Progenitor cell of endocrine pancreas (in vitro differentiated cells): ENCODE measurements at regions not wholly inside any gene's neighbourhood (a gene's known extent, or its start where the extent isn't known, plus 50 kb on each side); places are given as distances from the start of the nearest gene placed in this dataset.

Experiments used
- DNase-seq: peaks from one replicate; pipeline ENCODE4 v3.0.0; 2021; ENCODE audit warnings: low spot score; ENCODE audit not compliant: unreplicated experiment
- H3K27ac Mint-ChIP-seq: 2 replicates; pipeline ENCODE4 v1.8.0; 2021; ENCODE audit warnings: mild to moderate bottlenecking, moderate library complexity, mixed read lengths
- H3K27me3 Mint-ChIP-seq: 2 replicates; pipeline ENCODE4 v1.8.0; 2021; ENCODE audit warnings: mixed read lengths
- H3K36me3 Mint-ChIP-seq: 2 replicates; pipeline ENCODE4 v1.8.0; 2022; ENCODE audit warnings: mixed read lengths; ENCODE audit not compliant: insufficient read depth
- H3K4me1 Mint-ChIP-seq: 2 replicates; pipeline ENCODE4 v1.8.0; 2021; ENCODE audit warnings: low read depth, mixed read lengths
- H3K4me3 Mint-ChIP-seq: 2 replicates; pipeline ENCODE4 v1.8.0; 2021; ENCODE audit warnings: low read depth, mild to moderate bottlenecking, moderate library complexity, mixed read lengths
- H3K9me3 Mint-ChIP-seq: 2 replicates; pipeline ENCODE4 v1.8.0; 2021; ENCODE audit warnings: low read depth, mixed read lengths
- CTCF ChIP-seq: fragments of 200-600 bp; sonication (generic); IDR thresholded peaks from one replicate; pipeline ENCODE4 v1.5.0; 2021; ENCODE audit warnings: antibody characterized with exemption, mild to moderate bottlenecking; ENCODE audit not compliant: unreplicated experiment

- Mint-ChIP-seq H3K27ac (peak overlapping the region; percentile 37), H3K36me3 (no peaks in the 10 kb centered on the region), H3K9me3 (peaks cover 12% of the 10 kb centered on the region), H3K4me1 (peaks cover 18% of the 10 kb centered on the region), H3K4me3 (no peak overlapping the region), H3K27me3 (peaks cover 8% of the 10 kb centered on the region)
- DNase-seq = no peak
- no peak for TF ChIP-seq CTCF
Observed at GRCh38 chr6:818196-818595, 125.3 kb upstream of the EXOC2 start.

GRCh38 chr6:816510-817084, 123.7 kb upstream of the EXOC2 start:
- peaks cover 7% of the 10 kb centered on the region for H3K9me3 Mint-ChIP-seq
- H3K4me3 Mint-ChIP-seq = no peak overlapping the region
- H3K27me3 Mint-ChIP-seq = peaks cover 5% of the 10 kb centered on the region
- H3K4me1 Mint-ChIP-seq = peaks cover 18% of the 10 kb centered on the region
- no peak for TF ChIP-seq CTCF
- no peak overlapping the region for H3K27ac Mint-ChIP-seq
- DNase-seq = no peak
- no peaks in the 10 kb centered on the region for H3K36me3 Mint-ChIP-seq

GRCh38 chr6:815348-815738, 122.4 kb upstream of the EXOC2 start:
- Mint-ChIP-seq H3K9me3 (peaks cover 7% of the 10 kb centered on the region), H3K4me3 (no peak overlapping the region), H3K36me3 (no peaks in the 10 kb centered on the region), H3K27me3 (no peaks in the 10 kb centered on the region), H3K4me1 (peaks cover 18% of the 10 kb centered on the region), H3K27ac (no peak overlapping the region)
- peak; percentile 60 for TF ChIP-seq CTCF
- no peak for DNase-seq

- peaks cover 7% of the 10 kb centered on the region for H3K9me3 Mint-ChIP-seq
- no peak overlapping the region for H3K4me3 Mint-ChIP-seq
- no peak for DNase-seq
- no peaks in the 10 kb centered on the region for H3K27me3 Mint-ChIP-seq
- H3K36me3 Mint-ChIP-seq = no peaks in the 10 kb centered on the region
- peaks cover 18% of the 10 kb centered on the region for H3K4me1 Mint-ChIP-seq
- TF ChIP-seq CTCF = no peak
- no peak overlapping the region for H3K27ac Mint-ChIP-seq
Observed at GRCh38 chr6:814378-815347, 121.7 kb upstream of the EXOC2 start.

- H3K27ac Mint-ChIP-seq = no peak overlapping the region
- no peak for DNase-seq
- H3K4me1 Mint-ChIP-seq = no peaks in the 10 kb centered on the region
- no peak overlapping the region for H3K4me3 Mint-ChIP-seq
- no peaks in the 10 kb centered on the region for H3K36me3 Mint-ChIP-seq
- no peaks in the 10 kb centered on the region for H3K27me3 Mint-ChIP-seq
- H3K9me3 Mint-ChIP-seq = no peaks in the 10 kb centered on the region
- no peak for TF ChIP-seq CTCF
Observed at GRCh38 chr6:811831-812230, 118.9 kb upstream of the EXOC2 start.
